ENCODE measurements at regions not wholly inside any gene's neighbourhood (a gene's known extent, or its start where the extent isn't known, plus 50 kb on each side); places are given as distances from the start of the nearest gene placed in this dataset.
"Not testable (repeated sequence)": the region's sequence is repeated elsewhere in the genome, so short reads cannot be mapped to it uniquely, and the experiment has no call there.

DNA sequence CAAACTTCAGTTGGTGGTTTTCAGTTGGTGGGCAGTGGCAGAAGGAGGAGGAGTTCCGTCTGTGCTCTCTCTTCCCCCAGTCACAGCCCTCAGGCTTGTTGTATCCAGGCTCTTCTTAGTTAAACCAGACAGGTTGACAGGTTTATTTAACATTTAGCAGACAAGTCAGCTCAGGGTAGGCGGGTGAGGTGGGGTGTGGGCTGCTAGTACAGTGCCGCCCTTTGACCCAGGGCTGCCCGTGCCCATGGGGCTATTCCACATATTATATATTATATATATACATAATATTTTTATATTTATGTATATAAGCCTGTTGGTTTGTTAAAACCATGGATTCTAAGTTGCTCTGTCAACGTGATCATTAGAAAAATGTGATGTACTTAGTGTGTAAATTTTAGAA lies 1740.6 kb upstream of the DEFB115 start:
- H3K27ac Mint-ChIP-seq; H3K27me3 Mint-ChIP-seq; H3K36me3 Mint-ChIP-seq (ENCODE audit: low read depth); H3K4me1 Mint-ChIP-seq (ENCODE audit: low read depth); H3K4me3 Mint-ChIP-seq: not testable (repeated sequence)
- peaks cover 20% of the 10 kb centered on the region for H3K9me3 Mint-ChIP-seq

DNA sequence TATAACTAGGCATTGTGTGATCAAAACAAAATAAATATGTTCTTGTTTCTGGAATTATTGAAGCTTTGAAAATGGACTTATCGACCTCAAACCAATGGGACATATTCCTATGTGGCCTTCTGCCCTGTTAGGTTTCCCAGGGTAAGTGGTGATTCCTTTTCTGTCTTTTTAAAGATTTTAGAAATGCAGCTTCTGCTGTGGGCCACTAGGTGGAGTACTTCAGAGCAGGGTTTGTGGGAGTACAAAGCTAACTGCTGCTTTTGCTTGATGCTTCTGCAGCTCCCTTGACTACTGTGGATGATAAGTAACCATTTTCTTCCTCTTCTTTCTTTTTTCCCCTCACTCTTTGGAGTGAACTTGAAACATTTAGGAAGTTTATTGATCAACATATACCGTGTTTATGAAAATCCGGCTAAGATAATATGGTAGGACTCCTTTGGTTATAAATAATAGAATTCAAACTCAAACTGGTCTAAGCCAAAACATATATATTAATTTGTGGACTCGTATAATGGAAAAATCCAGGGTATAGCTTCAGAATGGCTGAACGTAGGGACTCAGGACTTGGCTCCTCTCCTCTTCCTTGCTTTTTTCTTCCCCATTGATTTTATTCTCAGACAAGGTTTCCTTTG lies 1737.7 kb upstream of the DEFB115 start:
- not testable (repeated sequence) for H3K27me3 Mint-ChIP-seq; H3K27ac Mint-ChIP-seq; H3K4me3 Mint-ChIP-seq; H3K9me3 Mint-ChIP-seq; H3K36me3 Mint-ChIP-seq (ENCODE audit: low read depth); H3K4me1 Mint-ChIP-seq (ENCODE audit: low read depth)

DNA sequence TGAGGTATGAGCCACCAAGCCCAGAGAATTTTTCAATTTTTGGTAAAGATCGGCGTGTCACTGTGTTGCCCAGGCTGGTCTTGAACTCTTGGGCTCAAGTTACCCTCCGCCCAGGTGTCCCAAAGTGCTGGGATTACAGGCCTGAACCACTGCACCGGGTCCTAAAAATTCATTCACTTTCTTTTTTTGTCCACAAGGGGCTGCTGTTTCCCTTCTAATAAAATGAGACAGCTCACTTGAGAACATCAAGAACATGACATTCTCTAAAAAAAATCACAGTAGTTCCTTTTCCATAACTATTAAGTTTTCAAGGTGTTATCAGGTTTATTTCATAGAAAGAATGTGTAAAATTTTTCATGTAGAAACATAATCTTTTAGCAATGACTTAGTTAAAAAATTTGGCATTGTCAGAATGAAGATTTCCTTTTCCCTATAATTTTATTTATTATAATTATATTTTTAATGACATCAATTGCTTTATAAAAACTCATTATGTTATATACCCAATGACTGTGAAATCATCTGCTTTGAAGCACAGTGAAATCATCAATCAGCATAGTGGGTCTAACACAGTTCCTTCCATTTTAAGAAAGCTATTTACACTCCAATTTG lies 1723.8 kb upstream of the DEFB115 start:
- H3K27me3 Mint-ChIP-seq; H3K36me3 Mint-ChIP-seq (ENCODE audit: low read depth); H3K4me3 Mint-ChIP-seq; H3K9me3 Mint-ChIP-seq; H3K27ac Mint-ChIP-seq; H3K4me1 Mint-ChIP-seq (ENCODE audit: low read depth): not testable (repeated sequence)

DNA sequence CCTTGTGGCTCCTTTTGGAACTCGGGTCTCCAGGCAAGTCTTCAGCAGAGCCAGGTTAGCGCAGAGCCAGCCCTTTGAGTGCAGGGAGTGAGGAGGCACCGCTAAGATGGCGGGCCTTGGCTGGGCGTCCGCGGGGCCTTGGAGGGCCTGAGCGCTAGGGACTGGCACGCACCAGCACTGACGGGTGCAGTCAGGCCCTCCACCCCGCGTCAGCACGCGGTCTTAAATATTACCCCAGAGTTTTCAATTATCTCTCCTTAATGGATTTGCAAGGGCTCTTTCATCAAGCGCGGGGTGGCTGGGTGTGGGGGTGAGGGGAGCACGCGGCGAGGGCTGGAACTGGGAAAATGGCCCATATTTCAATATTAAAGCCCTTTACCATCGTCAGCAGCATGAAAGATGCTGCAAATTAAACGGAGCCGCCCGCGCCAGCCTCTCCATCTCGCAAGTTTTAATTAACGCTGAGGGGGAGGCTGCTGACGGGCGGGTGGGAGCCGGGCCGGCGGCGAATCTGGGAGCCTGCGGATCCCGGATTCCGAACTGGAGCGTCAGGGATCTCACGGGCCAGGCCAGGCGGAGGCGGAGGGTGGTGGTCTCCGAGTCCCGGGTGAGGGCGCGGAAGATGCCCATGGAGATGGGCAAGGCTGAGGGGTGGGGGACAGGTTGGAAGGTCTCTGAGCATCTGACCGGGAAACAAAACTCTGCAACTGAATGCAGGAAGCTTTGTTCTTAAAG lies 1690.4 kb upstream of the DEFB115 start:
- H3K27ac Mint-ChIP-seq; H3K4me1 Mint-ChIP-seq (ENCODE audit: low read depth); H3K9me3 Mint-ChIP-seq; H3K36me3 Mint-ChIP-seq (ENCODE audit: low read depth); H3K27me3 Mint-ChIP-seq; H3K4me3 Mint-ChIP-seq: not testable (repeated sequence)

DNA sequence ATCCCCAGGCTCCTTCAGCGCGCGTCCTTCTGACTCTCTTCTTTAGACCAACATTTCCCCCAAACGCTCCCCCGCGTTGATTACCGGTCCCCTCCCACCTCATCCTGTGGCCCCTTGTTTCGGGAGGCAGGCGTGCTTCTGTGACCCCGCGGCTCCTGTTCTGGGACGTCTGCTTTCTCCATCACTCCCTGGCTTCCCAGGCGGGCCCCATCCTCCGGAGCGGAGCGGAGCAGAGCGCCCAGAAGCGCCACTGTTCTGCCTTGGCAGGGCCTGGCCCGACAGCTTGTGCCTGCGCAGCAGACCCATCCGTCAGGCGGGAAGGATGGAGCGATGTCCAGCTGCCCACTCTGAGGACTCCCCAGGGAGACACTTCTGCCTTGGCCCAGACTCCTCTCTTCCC lies 1689.8 kb upstream of the DEFB115 start:
- not testable (repeated sequence) for H3K4me1 Mint-ChIP-seq (ENCODE audit: low read depth); H3K36me3 Mint-ChIP-seq (ENCODE audit: low read depth)

DNA sequence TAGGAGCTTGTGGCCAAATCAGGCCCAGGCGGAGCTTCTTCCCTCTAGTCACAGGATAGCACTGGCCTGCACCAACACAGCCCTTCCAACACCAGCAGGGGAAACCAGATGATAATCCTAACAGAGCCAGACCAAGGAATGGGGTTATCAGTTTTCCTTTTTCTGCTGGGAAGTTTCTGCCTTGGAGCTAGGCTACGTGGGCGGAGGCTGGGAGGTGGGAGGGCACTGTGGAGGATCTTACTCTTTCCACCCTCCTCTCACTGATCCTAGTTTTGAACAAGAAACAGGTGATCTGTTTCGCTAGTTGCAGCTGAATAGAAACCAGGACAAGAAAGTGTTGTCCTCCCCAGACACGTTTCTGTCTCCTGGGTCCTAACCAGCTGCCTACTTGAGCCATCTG lies 1687.3 kb upstream of the DEFB115 start:
- H3K27me3 Mint-ChIP-seq; H3K9me3 Mint-ChIP-seq; H3K4me1 Mint-ChIP-seq (ENCODE audit: low read depth); H3K36me3 Mint-ChIP-seq (ENCODE audit: low read depth); H3K4me3 Mint-ChIP-seq; H3K27ac Mint-ChIP-seq: not testable (repeated sequence)

More for the DNA sequence above, 1689.8 kb upstream of the DEFB115 start:
- H3K4me3 Mint-ChIP-seq, H3K27me3 Mint-ChIP-seq, H3K9me3 Mint-ChIP-seq, H3K27ac Mint-ChIP-seq: not testable (repeated sequence)

DNA sequence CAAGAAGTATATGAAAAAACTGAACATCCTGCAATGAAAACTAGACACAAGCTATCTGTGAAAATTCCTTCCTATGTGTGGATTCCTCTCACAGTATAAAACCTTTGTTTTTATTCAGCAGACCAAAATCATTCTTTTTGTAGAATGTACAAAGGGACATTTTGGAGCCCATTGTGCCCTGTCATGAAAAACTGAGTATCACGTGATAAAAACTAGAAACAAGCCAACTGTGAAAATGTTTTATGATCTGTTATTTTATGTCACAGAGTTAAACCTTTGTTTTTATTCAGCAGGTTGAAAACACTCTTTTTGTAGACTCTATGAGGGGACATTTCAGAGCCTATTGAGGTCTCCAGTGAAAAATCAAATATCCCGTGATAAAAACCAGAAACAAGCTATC lies 1667.9 kb upstream of the DEFB115 start:
- H3K27me3 Mint-ChIP-seq; H3K4me1 Mint-ChIP-seq (ENCODE audit: low read depth); H3K9me3 Mint-ChIP-seq: not testable (repeated sequence)

DNA sequence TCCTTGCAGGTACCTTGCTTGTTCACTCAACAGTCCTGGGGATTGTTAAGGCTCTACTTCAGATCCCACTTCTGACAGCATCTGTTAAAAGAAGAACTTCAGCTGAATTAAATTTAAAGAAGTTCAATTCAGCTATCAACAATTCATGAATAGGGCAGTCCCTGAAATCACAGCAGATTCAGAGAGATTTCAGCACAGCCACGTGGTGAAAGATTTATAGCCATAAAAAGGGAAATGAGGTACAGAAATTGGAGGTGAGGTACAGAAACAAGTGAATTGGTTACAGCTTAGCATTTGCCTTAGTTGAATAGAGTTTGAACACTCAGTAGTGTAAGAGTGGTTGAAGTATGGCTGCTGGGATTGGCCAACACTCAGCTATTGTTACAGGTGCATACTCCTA lies 1653.3 kb upstream of the DEFB115 start:
- not testable (repeated sequence) for H3K27me3 Mint-ChIP-seq; H3K4me1 Mint-ChIP-seq (ENCODE audit: low read depth); H3K27ac Mint-ChIP-seq; H3K36me3 Mint-ChIP-seq (ENCODE audit: low read depth); H3K4me3 Mint-ChIP-seq; H3K9me3 Mint-ChIP-seq

More for the DNA sequence above, 1667.9 kb upstream of the DEFB115 start:
- not testable (repeated sequence) for H3K27ac Mint-ChIP-seq; H3K36me3 Mint-ChIP-seq (ENCODE audit: low read depth); H3K4me3 Mint-ChIP-seq

DNA sequence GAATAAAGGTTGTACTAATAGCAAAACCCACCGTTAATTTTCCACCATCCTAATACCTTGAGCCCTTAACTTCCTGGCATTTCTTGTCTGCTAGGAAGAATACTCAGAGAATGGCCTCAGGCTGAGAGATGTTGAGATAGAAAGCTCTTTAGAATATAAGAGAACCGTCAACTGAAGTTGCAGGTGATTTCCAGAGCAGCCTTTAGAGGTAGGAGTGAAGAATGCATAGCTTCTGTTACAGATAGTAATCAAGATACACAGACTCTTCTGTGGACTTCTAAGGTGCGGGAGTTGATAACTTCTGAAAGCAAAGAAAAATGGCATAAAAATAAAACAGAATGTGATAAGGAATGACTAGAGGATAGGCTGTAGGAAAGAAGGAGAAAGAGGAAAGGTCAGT lies 1651.3 kb upstream of the DEFB115 start:
- H3K9me3 Mint-ChIP-seq; H3K27ac Mint-ChIP-seq; H3K36me3 Mint-ChIP-seq (ENCODE audit: low read depth); H3K4me3 Mint-ChIP-seq; H3K27me3 Mint-ChIP-seq; H3K4me1 Mint-ChIP-seq (ENCODE audit: low read depth): not testable (repeated sequence)

DNA sequence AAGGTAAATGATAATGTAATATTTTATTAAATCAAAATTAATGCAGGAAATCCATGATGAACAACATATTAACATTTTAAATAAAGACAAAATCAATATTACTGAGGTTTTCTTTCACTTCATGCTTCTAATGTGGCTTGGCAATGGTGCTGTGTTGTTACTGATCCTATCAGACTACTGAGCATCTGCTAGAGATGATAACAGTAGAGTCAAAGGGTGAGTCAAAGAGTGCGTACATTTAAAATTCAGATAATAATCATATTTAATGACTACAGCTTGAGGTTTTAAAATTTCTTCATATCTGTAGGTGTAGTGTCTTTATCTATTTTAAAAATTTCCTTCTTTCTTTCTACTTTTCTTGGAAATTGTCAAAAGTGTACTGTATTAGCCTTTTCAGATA lies 1628.1 kb upstream of the DEFB115 start:
- peaks cover 18% of the 10 kb centered on the region for H3K9me3 Mint-ChIP-seq
- H3K27ac Mint-ChIP-seq; H3K27me3 Mint-ChIP-seq; H3K4me1 Mint-ChIP-seq (ENCODE audit: low read depth); H3K4me3 Mint-ChIP-seq; H3K36me3 Mint-ChIP-seq (ENCODE audit: low read depth): not testable (repeated sequence)
